Renal cortex interstitium (tissue), 11 donors: ENCODE measurements at regions not wholly inside any gene's neighbourhood (a gene's known extent, or its start where the extent isn't known, plus 50 kb on each side); places are given as distances from the start of the nearest gene placed in this dataset.
A peak's percentile ranks its signal among the peaks of the same experiment; 100 is the strongest.

Experiments
- DNase-seq, 11 donors: peaks; one replicate each; pipeline ENCODE4 v3.0.0-alpha.2; 2013; ENCODE audit warnings: low read depth in 9 of 11, low spot score in 4 of 11; ENCODE audit errors: extremely low read depth in 1 of 11

- no peak for DNase-seq
These were observed 98.4 kb downstream of the DIRAS3 start for GRCh38 chr1:67952071-67952470.

- no peak for DNase-seq
These were observed 99.4 kb downstream of the DIRAS3 start for GRCh38 chr1:67951014-67951413.

- peak in 2 of 11 donors; percentile 38 to 44 for DNase-seq
These were observed 102.0 kb downstream of the DIRAS3 start for GRCh38 chr1:67948151-67949080.

- no peak for DNase-seq
These were observed 103.3 kb downstream of the DIRAS3 start for GRCh38 chr1:67947114-67947513.

- DNase-seq: peak in 2 of 11 donors; percentile 24 to 33
These were observed 104.6 kb downstream of the DIRAS3 start for GRCh38 chr1:67945733-67946374.

- no peak for DNase-seq
These were observed 108.2 kb downstream of the DIRAS3 start for GRCh38 chr1:67942274-67942673.

GRCh38 chr1:67941746-67942145 is 108.5 kb upstream of the GNG12 start:
- DNase-seq: no peak

GRCh38 chr1:67941155-67941554 is 107.9 kb upstream of the GNG12 start:
- DNase-seq: no peak

GRCh38 chr1:67939942-67940341 is 106.7 kb upstream of the GNG12 start:
- DNase-seq: no peak

GRCh38 chr1:67939186-67939743 is 106.0 kb upstream of the GNG12 start:
- DNase-seq: no peak

GRCh38 chr1:67937651-67938050 is 104.4 kb upstream of the GNG12 start:
- peak in 2 of 11 donors; percentile 25 to 39 for DNase-seq

- DNase-seq: no peak
These were observed 103.7 kb upstream of the GNG12 start for GRCh38 chr1:67937010-67937409.

GRCh38 chr1:67935560-67935959 is 102.3 kb upstream of the GNG12 start:
- no peak for DNase-seq

- DNase-seq: no peak
These were observed 97.9 kb upstream of the GNG12 start for GRCh38 chr1:67931198-67931597.

GRCh38 chr1:67923074-67923473 is 89.8 kb upstream of the GNG12 start:
- DNase-seq: no peak

- DNase-seq: no peak
These were observed 88.6 kb upstream of the GNG12 start for GRCh38 chr1:67921725-67922489.

GRCh38 chr1:67919274-67920072 is 86.2 kb upstream of the GNG12 start:
- no peak for DNase-seq

GRCh38 chr1:67918067-67918466 is 84.8 kb upstream of the GNG12 start:
- no peak for DNase-seq

- DNase-seq: no peak
These were observed 83.7 kb upstream of the GNG12 start for GRCh38 chr1:67917006-67917405.
